ENCODE measurements at regions not wholly inside any gene's neighbourhood (a gene's known extent, or its start where the extent isn't known, plus 50 kb on each side); places are given as distances from the start of the nearest gene placed in this dataset.

GRCh38 chr1:29832471-29832870 lies 596.1 kb downstream of the PTPRU start:
- DNase-seq = no peak

- no peak for DNase-seq
Observed at GRCh38 chr1:29831500-29832117, 595.3 kb downstream of the PTPRU start.

- no peak for DNase-seq
Observed at GRCh38 chr1:29830916-29831315, 594.6 kb downstream of the PTPRU start.

- no peak for DNase-seq
Observed at GRCh38 chr1:29830383-29830782, 594.1 kb downstream of the PTPRU start.

- no peak for DNase-seq
Observed at GRCh38 chr1:29829448-29830344, 593.4 kb downstream of the PTPRU start.

GRCh38 chr1:29828526-29829447 lies 592.5 kb downstream of the PTPRU start:
- DNase-seq = no peak

- DNase-seq = no peak
Observed at GRCh38 chr1:29827801-29828525, 591.6 kb downstream of the PTPRU start.

- DNase-seq = no peak
Observed at GRCh38 chr1:29827237-29827750, 591.0 kb downstream of the PTPRU start.

- DNase-seq = no peak
Observed at GRCh38 chr1:29826646-29827045, 590.3 kb downstream of the PTPRU start.

GRCh38 chr1:29825941-29826415 lies 589.7 kb downstream of the PTPRU start:
- no peak for DNase-seq

- DNase-seq = no peak
Observed at GRCh38 chr1:29825274-29825940, 589.1 kb downstream of the PTPRU start.

GRCh38 chr1:29824511-29825273 lies 588.4 kb downstream of the PTPRU start:
- DNase-seq = no peak

GRCh38 chr1:29824025-29824424 lies 587.7 kb downstream of the PTPRU start:
- DNase-seq = no peak

- DNase-seq = no peak
Observed at GRCh38 chr1:29823561-29823960, 587.2 kb downstream of the PTPRU start.

GRCh38 chr1:29821605-29822004 lies 585.3 kb downstream of the PTPRU start:
- no peak for DNase-seq

GRCh38 chr1:29820401-29820800 lies 584.1 kb downstream of the PTPRU start:
- DNase-seq = no peak

GRCh38 chr1:29812408-29813135 lies 576.2 kb downstream of the PTPRU start:
- no peak for DNase-seq

GRCh38 chr1:29811727-29812407 lies 575.5 kb downstream of the PTPRU start:
- DNase-seq = no peak

- no peak for DNase-seq
Observed at GRCh38 chr1:29811247-29811646, 574.9 kb downstream of the PTPRU start.

Measured in skin of body (tissue), 1 donor.